Keratinocyte (primary cell): ENCODE measurements at regions not wholly inside any gene's neighbourhood (a gene's known extent, or its start where the extent isn't known, plus 50 kb on each side); places are given as distances from the start of the nearest gene placed in this dataset.

Experiments used
- DNase-seq: peaks from one replicate; pipeline ENCODE4 v3.0.0-alpha.2; 2011; ENCODE audit warnings: low read depth, missing footprints, low spot score
- FAIRE-seq: peaks from 2 replicates; lab custom pipeline; 2011; peaks lifted over from hg19 to GRCh38; lab: Jason Lieb, UNC
- H2AFZ ChIP-seq: 2 replicates; pipeline ENCODE4 v1.6.0; 2012; ENCODE audit warnings: low read length, control low read depth, inconsistent platforms; ENCODE audit not compliant: control insufficient read depth
- H3K27ac ChIP-seq: 2 replicates; pipeline ENCODE4 v1.5.1; 2011; ENCODE audit warnings: low read length; ENCODE audit not compliant: control insufficient read depth, insufficient read depth
- H3K27me3 ChIP-seq: 3 replicates; pipeline ENCODE4 v1.6.0; 2011; ENCODE audit warnings: low read length; ENCODE audit not compliant: control insufficient read depth, insufficient read depth; ENCODE audit errors: extremely low read depth
- H3K36me3 ChIP-seq, 2 experiments: 2 replicates in 1 of 2; 3 replicates in 1 of 2; pipeline ENCODE4 v1.5.1; 2011; ENCODE audit warnings: low read length in 2 of 2, mild to moderate bottlenecking in 1 of 2; ENCODE audit not compliant: control insufficient read depth in 2 of 2, insufficient read depth in 2 of 2; ENCODE audit errors: extremely low read depth in 1 of 2
- H3K4me1 ChIP-seq: 3 replicates; pipeline ENCODE4 v1.5.1; 2011; ENCODE audit warnings: low read length; ENCODE audit not compliant: control insufficient read depth, insufficient read depth; ENCODE audit errors: extremely low read depth
- H3K4me2 ChIP-seq: 3 replicates; pipeline ENCODE4 v1.6.0; 2011; ENCODE audit warnings: low read depth, low read length; ENCODE audit not compliant: control insufficient read depth, insufficient read depth; ENCODE audit errors: extremely low read depth
- H3K4me3 ChIP-seq, 3 experiments: fragments of 200-600 bp in 1 of 3; sonication (generic) in 1 of 3; 2 replicates in 2 of 3; 3 replicates in 1 of 3; pipeline ENCODE4 v1.5.1; 2011 to 2016; ENCODE audit warnings: low read length in 3 of 3, mild to moderate bottlenecking in 3 of 3, control low read depth in 2 of 3, inconsistent platforms in 1 of 3, low read depth in 1 of 3, mixed read lengths in 1 of 3, mixed run types in 1 of 3, moderate library complexity in 1 of 3; ENCODE audit not compliant: control insufficient read depth in 2 of 3, insufficient read depth in 2 of 3; ENCODE audit errors: extremely low read depth in 1 of 3
- H3K79me2 ChIP-seq: 2 replicates; pipeline ENCODE4 v1.6.0; 2012; ENCODE audit warnings: low read length; ENCODE audit not compliant: control insufficient read depth, insufficient read depth
- H3K9ac ChIP-seq: 3 replicates; pipeline ENCODE4 v1.6.0; 2011; ENCODE audit warnings: low read length; ENCODE audit not compliant: control insufficient read depth, insufficient read depth; ENCODE audit errors: extremely low read depth
- H3K9me1 ChIP-seq: 3 replicates; pipeline ENCODE4 v1.6.0; 2011; ENCODE audit warnings: low read length; ENCODE audit not compliant: control insufficient read depth, insufficient read depth; ENCODE audit errors: extremely low read depth
- H3K9me3 ChIP-seq: 2 replicates; pipeline ENCODE4 v1.5.1; 2012; ENCODE audit warnings: low read depth, low read length; ENCODE audit not compliant: control insufficient read depth
- H4K20me1 ChIP-seq: 3 replicates; pipeline ENCODE4 v1.6.0; 2011; ENCODE audit warnings: low read length; ENCODE audit not compliant: control insufficient read depth, insufficient read depth; ENCODE audit errors: extremely low read depth
- EZH2 ChIP-seq: IDR thresholded peaks from one replicate; pipeline ENCODE4 v1.6.1; 2012; ENCODE audit warnings: inconsistent platforms, mild to moderate bottlenecking, low read length, moderate library complexity
- dilution Hi-C: fragments of 300-500 bp; cut with MboI; formaldehyde crosslinking; loops from one replicate; pipeline ENCODE4 v1.7.0; 2020; ENCODE audit warnings: low sequenced_read_pairs; ENCODE audit not compliant: extremely low pct_ligation_motif_present
- TF ChIP-seq, protein P1 (sequence below), 3 experiments: IDR thresholded peaks in 1 of 3; conservative IDR thresholded peaks in 1 of 3; optimal IDR thresholded peaks in 1 of 3; 2 replicates in 2 of 3; 3 replicates in 1 of 3; pipeline versions ENCODE3 to v1.5.1; 2011; ENCODE audit warnings: low read length in 3 of 3, mild to moderate bottlenecking in 3 of 3, moderate library complexity in 2 of 3, control low read depth in 1 of 3, inconsistent platforms in 1 of 3; ENCODE audit not compliant: insufficient read depth in 2 of 3; ENCODE audit errors: extremely low read depth in 1 of 3

- Histone ChIP-seq H3K27me3 (no peaks in the 10 kb centered on the region), H3K4me1 (no peaks in the 10 kb centered on the region), H3K4me2 (no peak overlapping the region), H3K79me2 (no peaks in the 10 kb centered on the region), H4K20me1 (no peaks in the 10 kb centered on the region), H3K9me1 (no peaks in the 10 kb centered on the region), H3K27ac (no peak overlapping the region), H3K4me3 (no peak overlapping the region), H3K9ac (no peak overlapping the region), H3K9me3 (no peaks in the 10 kb centered on the region), H2AFZ (no peak overlapping the region), H3K36me3 (no peaks in the 10 kb centered on the region)
- FAIRE-seq: no peak
- no peak for DNase-seq
- dilution Hi-C loops: no loop called here
- TF ChIP-seq EZH2: no peak
- TF ChIP-seq, protein P1, sequence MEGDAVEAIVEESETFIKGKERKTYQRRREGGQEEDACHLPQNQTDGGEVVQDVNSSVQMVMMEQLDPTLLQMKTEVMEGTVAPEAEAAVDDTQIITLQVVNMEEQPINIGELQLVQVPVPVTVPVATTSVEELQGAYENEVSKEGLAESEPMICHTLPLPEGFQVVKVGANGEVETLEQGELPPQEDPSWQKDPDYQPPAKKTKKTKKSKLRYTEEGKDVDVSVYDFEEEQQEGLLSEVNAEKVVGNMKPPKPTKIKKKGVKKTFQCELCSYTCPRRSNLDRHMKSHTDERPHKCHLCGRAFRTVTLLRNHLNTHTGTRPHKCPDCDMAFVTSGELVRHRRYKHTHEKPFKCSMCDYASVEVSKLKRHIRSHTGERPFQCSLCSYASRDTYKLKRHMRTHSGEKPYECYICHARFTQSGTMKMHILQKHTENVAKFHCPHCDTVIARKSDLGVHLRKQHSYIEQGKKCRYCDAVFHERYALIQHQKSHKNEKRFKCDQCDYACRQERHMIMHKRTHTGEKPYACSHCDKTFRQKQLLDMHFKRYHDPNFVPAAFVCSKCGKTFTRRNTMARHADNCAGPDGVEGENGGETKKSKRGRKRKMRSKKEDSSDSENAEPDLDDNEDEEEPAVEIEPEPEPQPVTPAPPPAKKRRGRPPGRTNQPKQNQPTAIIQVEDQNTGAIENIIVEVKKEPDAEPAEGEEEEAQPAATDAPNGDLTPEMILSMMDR (optimal IDR thresholded peaks at IDR 0.05 in 1 of 3, IDR thresholded peaks at IDR 0.05 in 1 of 3, conservative IDR thresholded peaks at IDR 0.05 in 1 of 3; ENCODE audit: extremely low read depth in 1 of 3, insufficient read depth in 2 of 3, low read length in 3 of 3): no peak
Measured at GRCh38 chr13:28601581-28601980, 57.3 kb upstream of the POMP start.

GRCh38 chr13:28597641-28598040 is 61.3 kb upstream of the POMP start:
- Histone ChIP-seq H2AFZ (no peak overlapping the region), H3K27ac (no peak overlapping the region), H3K9me1 (no peaks in the 10 kb centered on the region), H3K9me3 (no peaks in the 10 kb centered on the region), H3K79me2 (no peaks in the 10 kb centered on the region), H3K4me1 (no peaks in the 10 kb centered on the region), H3K36me3 (no peaks in the 10 kb centered on the region), H3K4me2 (no peak overlapping the region), H4K20me1 (no peaks in the 10 kb centered on the region), H3K4me3 (no peak overlapping the region), H3K9ac (no peak overlapping the region), H3K27me3 (no peaks in the 10 kb centered on the region)
- dilution Hi-C loops: no loop called here
- DNase-seq (no peak), FAIRE-seq (no peak)
- no peak for TF ChIP-seq EZH2
- TF ChIP-seq, protein P1 (optimal IDR thresholded peaks at IDR 0.05 in 1 of 3, IDR thresholded peaks at IDR 0.05 in 1 of 3, conservative IDR thresholded peaks at IDR 0.05 in 1 of 3; ENCODE audit: extremely low read depth in 1 of 3, insufficient read depth in 2 of 3, low read length in 3 of 3): no peak
